ENCODE measurements at regions not wholly inside any gene's neighbourhood (a gene's known extent, or its start where the extent isn't known, plus 50 kb on each side); places are given as distances from the start of the nearest gene placed in this dataset.

DNA sequence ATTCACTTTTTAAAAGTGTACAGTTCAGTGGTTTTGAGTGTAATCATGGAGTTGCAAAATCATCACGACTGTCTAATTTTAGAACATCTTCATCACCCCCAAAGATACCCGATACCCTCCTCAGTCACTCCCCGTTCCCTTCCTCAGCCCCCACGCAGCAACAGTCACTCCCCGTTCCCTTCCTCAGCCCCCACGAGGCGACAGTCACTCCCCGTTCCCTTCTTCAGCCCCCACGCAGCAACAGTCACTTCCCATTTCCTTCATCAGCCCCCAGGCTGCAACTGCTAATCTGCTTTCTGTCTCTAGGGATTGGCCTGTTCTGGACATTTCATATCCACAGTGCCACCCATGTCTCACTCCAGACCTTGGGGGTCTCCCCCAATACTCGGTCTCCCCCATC lies 161.6 kb upstream of the PPP2R2D start:
- no peak for DNase-seq (ENCODE audit: low read depth)
- Histone ChIP-seq H3K27me3 (replicated peaks; ENCODE audit: control insufficient read depth, insufficient read depth, low read length) (peaks cover 3% of the 10 kb centered on the region), H3K9ac (ENCODE audit: low read length) (no peak overlapping the region), H3K36me3 (ENCODE audit: control insufficient read depth, insufficient read depth, low read length, severe bottlenecking) (no peaks in the 10 kb centered on the region), H3K9me3 (ENCODE audit: control insufficient read depth, low read length) (no peaks in the 10 kb centered on the region), H3K4me1 (ENCODE audit: control insufficient read depth, insufficient read depth, low read length) (no peaks in the 10 kb centered on the region), H3K4me3 (ENCODE audit: low read length) (no peak overlapping the region)

DNA sequence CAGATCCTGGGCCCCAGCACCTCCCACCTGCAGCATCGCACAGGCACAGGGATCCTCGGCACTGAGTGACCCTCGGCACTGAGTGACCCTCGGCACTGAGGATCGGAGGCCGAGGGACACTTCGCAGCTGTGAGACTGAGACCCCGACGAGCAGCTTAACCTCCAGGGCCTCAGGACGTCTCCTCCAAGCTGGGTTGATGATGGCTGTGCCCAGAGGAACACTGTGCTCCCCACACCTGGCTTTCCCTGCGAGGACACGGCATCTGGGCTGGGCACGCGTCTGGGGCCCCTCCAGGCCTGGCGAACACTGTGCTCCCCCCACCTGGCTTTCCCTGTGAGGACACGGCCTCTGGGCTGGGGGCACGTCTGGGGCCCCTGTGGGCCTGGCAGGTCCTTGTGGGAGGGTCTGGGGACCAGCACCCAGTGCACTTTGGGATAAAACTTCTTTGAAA lies 158.3 kb upstream of the PPP2R2D start:
- DNase-seq (ENCODE audit: low read depth), result no peak
- H3K4me1 ChIP-seq (ENCODE audit: control insufficient read depth, insufficient read depth, low read length), result no peaks in the 10 kb centered on the region
- H3K9me3 ChIP-seq (ENCODE audit: control insufficient read depth, low read length), result no peaks in the 10 kb centered on the region
- no peak overlapping the region for H3K4me3 ChIP-seq (ENCODE audit: low read length)
- no peaks in the 10 kb centered on the region for H3K36me3 ChIP-seq (ENCODE audit: control insufficient read depth, insufficient read depth, low read length, severe bottlenecking)
- H3K9ac ChIP-seq (ENCODE audit: low read length), result no peak overlapping the region
- H3K27me3 ChIP-seq (replicated peaks; ENCODE audit: control insufficient read depth, insufficient read depth, low read length), result peaks cover 6% of the 10 kb centered on the region

- H3K9ac ChIP-seq (ENCODE audit: low read length), result no peak overlapping the region
- no peak overlapping the region for H3K4me3 ChIP-seq (ENCODE audit: low read length)
- no peak for DNase-seq (ENCODE audit: low read depth)
- H3K36me3 ChIP-seq (ENCODE audit: control insufficient read depth, insufficient read depth, low read length, severe bottlenecking), result no peaks in the 10 kb centered on the region
- H3K27me3 ChIP-seq (replicated peaks; ENCODE audit: control insufficient read depth, insufficient read depth, low read length), result peaks cover 6% of the 10 kb centered on the region
- H3K9me3 ChIP-seq (ENCODE audit: control insufficient read depth, low read length), result no peaks in the 10 kb centered on the region
- H3K4me1 ChIP-seq (ENCODE audit: control insufficient read depth, insufficient read depth, low read length), result no peaks in the 10 kb centered on the region
Observed at GRCh38 chr10:131743190-131744151, 157.3 kb upstream of the PPP2R2D start.

DNA sequence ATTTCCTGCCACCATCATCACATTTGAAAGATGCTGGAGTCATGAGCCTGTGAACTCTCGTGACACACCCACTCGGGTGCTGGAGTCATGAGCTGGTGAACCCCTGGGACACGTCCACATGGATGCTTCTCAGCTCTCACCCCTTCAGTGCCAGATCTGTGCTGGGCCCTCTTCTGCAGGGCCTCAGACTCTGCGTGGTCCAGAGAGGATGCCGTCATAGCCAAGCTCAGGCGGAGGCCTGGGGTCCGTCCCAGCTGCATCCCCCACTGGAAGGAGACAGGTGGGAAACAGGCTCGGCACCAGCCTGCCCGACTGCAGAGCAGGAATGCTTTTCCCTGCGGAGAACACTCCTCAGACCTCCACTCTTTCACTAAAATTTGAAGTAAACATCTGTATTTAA lies 156.5 kb upstream of the PPP2R2D start:
- H3K9me3 ChIP-seq (ENCODE audit: control insufficient read depth, low read length), result no peaks in the 10 kb centered on the region
- no peak for DNase-seq (ENCODE audit: low read depth)
- H3K4me1 ChIP-seq (ENCODE audit: control insufficient read depth, insufficient read depth, low read length), result no peaks in the 10 kb centered on the region
- H3K4me3 ChIP-seq (ENCODE audit: low read length), result no peak overlapping the region
- peaks cover 6% of the 10 kb centered on the region for H3K27me3 ChIP-seq (replicated peaks; ENCODE audit: control insufficient read depth, insufficient read depth, low read length)
- H3K36me3 ChIP-seq (ENCODE audit: control insufficient read depth, insufficient read depth, low read length, severe bottlenecking), result no peaks in the 10 kb centered on the region
- H3K9ac ChIP-seq (ENCODE audit: low read length), result no peak overlapping the region

DNA sequence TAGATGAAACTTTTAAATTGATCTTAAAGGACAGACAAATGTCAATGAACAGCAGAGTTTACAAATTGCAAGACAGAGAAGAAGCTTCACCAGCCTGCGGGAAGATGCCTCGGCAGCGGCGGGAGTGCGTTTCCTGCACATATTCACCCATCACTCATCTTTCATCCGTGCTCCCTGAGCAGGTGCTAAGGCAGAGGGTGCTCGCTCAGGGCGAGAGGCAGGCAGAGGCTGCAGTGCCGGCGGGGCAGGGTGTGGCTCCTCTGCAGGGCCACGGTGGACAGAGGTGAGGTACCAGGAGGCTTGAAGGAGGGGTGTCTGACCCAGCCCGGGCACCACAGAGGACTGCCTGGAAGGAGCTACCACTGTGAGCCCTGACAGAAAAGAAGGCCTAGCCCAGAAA lies 155.2 kb upstream of the PPP2R2D start:
- H3K4me3 ChIP-seq (ENCODE audit: low read length), result no peak overlapping the region
- H3K9ac ChIP-seq (ENCODE audit: low read length), result no peak overlapping the region
- no peaks in the 10 kb centered on the region for H3K9me3 ChIP-seq (ENCODE audit: control insufficient read depth, low read length)
- H3K36me3 ChIP-seq (ENCODE audit: control insufficient read depth, insufficient read depth, low read length, severe bottlenecking), result no peaks in the 10 kb centered on the region
- no peaks in the 10 kb centered on the region for H3K4me1 ChIP-seq (ENCODE audit: control insufficient read depth, insufficient read depth, low read length)
- DNase-seq (ENCODE audit: low read depth), result no peak
- peaks cover 10% of the 10 kb centered on the region for H3K27me3 ChIP-seq (replicated peaks; ENCODE audit: control insufficient read depth, insufficient read depth, low read length)

DNA sequence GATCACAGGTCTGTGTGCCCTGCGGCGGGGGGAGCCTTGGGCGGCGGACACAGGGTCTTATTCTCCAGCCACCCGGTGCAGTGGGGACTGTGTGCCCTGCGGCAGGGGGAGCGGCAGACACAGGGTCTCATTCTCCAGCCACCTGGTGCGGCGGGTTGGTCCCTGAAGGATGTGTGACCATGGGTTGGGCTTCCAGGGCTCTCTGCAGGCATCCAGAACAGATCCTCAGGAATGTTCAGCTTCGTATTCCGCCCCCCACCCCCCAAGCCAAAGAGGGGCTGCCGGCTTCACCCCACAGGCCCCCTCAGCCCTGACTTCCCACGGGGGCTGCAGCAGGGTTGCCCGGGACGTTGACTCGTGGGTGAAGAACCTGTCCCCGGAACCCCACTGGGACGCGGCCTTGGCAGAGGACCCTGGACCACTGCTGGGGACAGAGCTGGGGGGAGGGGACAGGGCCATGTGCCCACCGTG lies 154.5 kb upstream of the PPP2R2D start:
- no peak for DNase-seq (ENCODE audit: low read depth)
- Histone ChIP-seq H3K9me3 (ENCODE audit: control insufficient read depth, low read length) (no peaks in the 10 kb centered on the region), H3K36me3 (ENCODE audit: control insufficient read depth, insufficient read depth, low read length, severe bottlenecking) (no peaks in the 10 kb centered on the region), H3K4me1 (ENCODE audit: control insufficient read depth, insufficient read depth, low read length) (no peaks in the 10 kb centered on the region), H3K4me3 (ENCODE audit: low read length) (no peak overlapping the region), H3K9ac (ENCODE audit: low read length) (no peak overlapping the region), H3K27me3 (replicated peaks; ENCODE audit: control insufficient read depth, insufficient read depth, low read length) (peaks cover 11% of the 10 kb centered on the region)

- DNase-seq (ENCODE audit: low read depth), result no peak
- no peaks in the 10 kb centered on the region for H3K4me1 ChIP-seq (ENCODE audit: control insufficient read depth, insufficient read depth, low read length)
- no peak overlapping the region for H3K9ac ChIP-seq (ENCODE audit: low read length)
- H3K9me3 ChIP-seq (ENCODE audit: control insufficient read depth, low read length), result no peaks in the 10 kb centered on the region
- H3K27me3 ChIP-seq (replicated peaks; ENCODE audit: control insufficient read depth, insufficient read depth, low read length), result peaks cover 11% of the 10 kb centered on the region
- no peak overlapping the region for H3K4me3 ChIP-seq (ENCODE audit: low read length)
- no peaks in the 10 kb centered on the region for H3K36me3 ChIP-seq (ENCODE audit: control insufficient read depth, insufficient read depth, low read length, severe bottlenecking)
Observed at GRCh38 chr10:131746785-131747184, 154.0 kb upstream of the PPP2R2D start.

DNA sequence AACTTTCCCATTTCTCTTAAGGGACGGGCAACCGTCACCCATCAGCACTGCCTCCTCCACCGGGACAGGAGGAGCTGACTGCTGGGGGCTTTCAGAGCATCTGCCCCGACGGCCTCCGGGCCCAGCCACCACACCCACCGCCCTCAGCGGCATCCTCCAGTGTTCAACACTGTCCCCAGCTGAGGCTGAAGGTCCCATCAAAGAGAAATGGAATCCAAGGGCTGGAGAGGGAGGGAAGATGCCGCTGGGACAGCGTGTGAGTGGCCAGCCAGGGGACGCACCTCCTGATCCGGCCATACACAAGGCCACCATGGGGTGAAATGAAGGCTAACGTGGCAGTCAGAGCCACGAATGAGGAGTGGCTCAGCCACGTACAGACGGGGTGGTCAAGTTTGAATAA lies 153.6 kb upstream of the PPP2R2D start:
- H3K27me3 ChIP-seq (replicated peaks; ENCODE audit: control insufficient read depth, insufficient read depth, low read length), result peaks cover 11% of the 10 kb centered on the region
- H3K36me3 ChIP-seq (ENCODE audit: control insufficient read depth, insufficient read depth, low read length, severe bottlenecking), result no peaks in the 10 kb centered on the region
- H3K4me3 ChIP-seq (ENCODE audit: low read length), result no peak overlapping the region
- H3K9ac ChIP-seq (ENCODE audit: low read length), result no peak overlapping the region
- no peak for DNase-seq (ENCODE audit: low read depth)
- no peaks in the 10 kb centered on the region for H3K9me3 ChIP-seq (ENCODE audit: control insufficient read depth, low read length)
- no peaks in the 10 kb centered on the region for H3K4me1 ChIP-seq (ENCODE audit: control insufficient read depth, insufficient read depth, low read length)

DNA sequence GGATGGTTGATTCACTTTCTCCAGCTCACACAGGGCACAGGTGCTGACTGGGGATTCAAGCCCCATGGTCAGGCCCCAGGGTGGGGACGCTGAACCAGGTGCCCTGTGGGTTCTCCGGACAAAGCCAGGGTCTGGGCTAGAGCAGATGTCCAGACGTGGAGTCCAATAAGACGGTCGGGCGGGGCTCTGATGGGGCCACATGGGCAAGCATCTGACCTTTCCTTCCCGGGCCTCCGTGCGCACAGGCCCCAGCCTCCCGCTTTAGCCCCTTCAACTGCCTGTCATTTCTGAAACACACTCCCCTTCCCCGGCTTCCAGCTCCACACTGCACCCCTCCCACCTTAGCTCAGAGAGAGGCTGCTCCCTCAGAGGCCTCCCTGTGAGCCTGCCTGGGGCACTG lies 153.0 kb upstream of the PPP2R2D start:
- H3K4me3 ChIP-seq (ENCODE audit: low read length), result no peak overlapping the region
- no peak for DNase-seq (ENCODE audit: low read depth)
- H3K9ac ChIP-seq (ENCODE audit: low read length), result no peak overlapping the region
- H3K9me3 ChIP-seq (ENCODE audit: control insufficient read depth, low read length), result no peaks in the 10 kb centered on the region
- peaks cover 11% of the 10 kb centered on the region for H3K27me3 ChIP-seq (replicated peaks; ENCODE audit: control insufficient read depth, insufficient read depth, low read length)
- no peaks in the 10 kb centered on the region for H3K36me3 ChIP-seq (ENCODE audit: control insufficient read depth, insufficient read depth, low read length, severe bottlenecking)
- H3K4me1 ChIP-seq (ENCODE audit: control insufficient read depth, insufficient read depth, low read length), result no peaks in the 10 kb centered on the region

DNA sequence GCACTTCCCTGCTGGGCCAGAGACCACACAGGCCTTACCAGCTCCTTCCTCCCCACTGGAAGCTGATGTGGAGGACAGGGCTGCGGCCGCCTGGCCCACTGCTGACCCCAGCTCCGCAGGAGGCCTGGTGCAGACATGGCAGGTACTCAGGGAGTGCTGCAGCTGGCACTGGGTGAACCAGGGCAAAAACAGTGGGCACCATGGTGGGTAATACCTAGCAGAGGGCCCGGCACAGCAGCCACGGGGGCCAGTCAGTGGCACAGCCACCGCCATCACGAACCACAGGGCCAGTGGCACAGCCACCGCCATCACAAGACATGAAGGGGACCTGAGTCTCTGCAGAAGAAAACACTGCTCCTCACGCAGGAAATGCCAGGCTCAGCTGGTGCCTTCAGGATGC lies 152.6 kb upstream of the PPP2R2D start:
- no peak for DNase-seq (ENCODE audit: low read depth)
- H3K36me3 ChIP-seq (ENCODE audit: control insufficient read depth, insufficient read depth, low read length, severe bottlenecking), result no peaks in the 10 kb centered on the region
- H3K4me3 ChIP-seq (ENCODE audit: low read length), result no peak overlapping the region
- H3K27me3 ChIP-seq (replicated peaks; ENCODE audit: control insufficient read depth, insufficient read depth, low read length), result peaks cover 11% of the 10 kb centered on the region
- H3K9me3 ChIP-seq (ENCODE audit: control insufficient read depth, low read length), result no peaks in the 10 kb centered on the region
- no peak overlapping the region for H3K9ac ChIP-seq (ENCODE audit: low read length)
- no peaks in the 10 kb centered on the region for H3K4me1 ChIP-seq (ENCODE audit: control insufficient read depth, insufficient read depth, low read length)

GRCh38 chr10:131748831-131749766 lies 151.7 kb upstream of the PPP2R2D start:
- H3K9ac ChIP-seq (ENCODE audit: low read length), result no peak overlapping the region
- H3K4me3 ChIP-seq (ENCODE audit: low read length), result no peak overlapping the region
- H3K27me3 ChIP-seq (replicated peaks; ENCODE audit: control insufficient read depth, insufficient read depth, low read length), result peaks cover 13% of the 10 kb centered on the region
- no peak for DNase-seq (ENCODE audit: low read depth)
- no peaks in the 10 kb centered on the region for H3K36me3 ChIP-seq (ENCODE audit: control insufficient read depth, insufficient read depth, low read length, severe bottlenecking)
- no peaks in the 10 kb centered on the region for H3K9me3 ChIP-seq (ENCODE audit: control insufficient read depth, low read length)
- no peaks in the 10 kb centered on the region for H3K4me1 ChIP-seq (ENCODE audit: control insufficient read depth, insufficient read depth, low read length)

Measured in adipocyte (in vitro differentiated cells).